ENCODE measurements at regions not wholly inside any gene's neighbourhood (a gene's known extent, or its start where the extent isn't known, plus 50 kb on each side); places are given as distances from the start of the nearest gene placed in this dataset.
"Not testable (repeated sequence)": the region's sequence is repeated elsewhere in the genome, so short reads cannot be mapped to it uniquely, and the experiment has no call there.

DNA sequence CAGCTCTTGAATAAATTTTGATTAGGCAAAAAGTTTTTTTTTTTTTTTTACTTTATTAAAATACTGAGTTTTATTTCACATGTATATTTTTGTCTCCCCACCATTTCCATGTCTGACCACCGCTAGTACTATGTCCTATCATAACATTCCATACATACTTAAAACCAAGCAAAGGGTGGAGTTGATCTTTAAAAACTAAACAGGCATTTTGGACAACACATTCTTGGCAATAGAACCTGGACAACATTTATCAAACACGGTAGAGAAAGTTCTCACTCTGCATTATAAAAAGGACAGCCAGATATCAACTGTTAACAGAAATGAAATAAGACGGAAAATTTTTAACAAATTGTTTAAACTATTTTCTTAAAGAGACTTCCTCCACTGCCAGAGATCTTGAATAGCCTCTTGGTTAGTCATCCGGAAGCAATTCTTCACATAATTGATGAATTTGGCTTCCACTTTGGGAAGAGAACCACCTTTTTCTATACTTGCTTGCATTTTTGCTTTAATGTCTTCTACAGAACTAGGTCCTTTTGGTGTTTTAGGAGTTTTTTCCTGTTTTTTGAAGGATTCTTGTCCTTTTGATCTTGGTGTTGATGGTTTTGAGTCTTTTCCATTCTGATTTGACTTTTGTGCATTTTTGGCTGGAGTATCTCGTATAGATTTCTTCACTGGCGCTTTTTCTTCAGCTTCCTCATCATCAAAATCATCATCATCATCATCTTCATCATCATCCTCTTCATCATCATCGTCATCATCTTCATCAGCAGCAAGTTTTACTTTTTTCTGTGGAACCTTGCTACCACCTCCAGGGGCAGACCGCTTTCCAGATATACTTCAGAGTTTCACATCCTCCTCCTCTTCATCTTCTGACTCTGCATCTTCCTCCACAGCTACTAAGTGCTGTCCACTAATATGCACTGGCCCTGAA lies 58.7 kb downstream of the POU5F2 start:
- not testable (repeated sequence) for TF ChIP-seq POLR2AphosphoS5, EP300 (IDR thresholded peaks at IDR 0.05)
- TF ChIP-seq, protein P1, sequence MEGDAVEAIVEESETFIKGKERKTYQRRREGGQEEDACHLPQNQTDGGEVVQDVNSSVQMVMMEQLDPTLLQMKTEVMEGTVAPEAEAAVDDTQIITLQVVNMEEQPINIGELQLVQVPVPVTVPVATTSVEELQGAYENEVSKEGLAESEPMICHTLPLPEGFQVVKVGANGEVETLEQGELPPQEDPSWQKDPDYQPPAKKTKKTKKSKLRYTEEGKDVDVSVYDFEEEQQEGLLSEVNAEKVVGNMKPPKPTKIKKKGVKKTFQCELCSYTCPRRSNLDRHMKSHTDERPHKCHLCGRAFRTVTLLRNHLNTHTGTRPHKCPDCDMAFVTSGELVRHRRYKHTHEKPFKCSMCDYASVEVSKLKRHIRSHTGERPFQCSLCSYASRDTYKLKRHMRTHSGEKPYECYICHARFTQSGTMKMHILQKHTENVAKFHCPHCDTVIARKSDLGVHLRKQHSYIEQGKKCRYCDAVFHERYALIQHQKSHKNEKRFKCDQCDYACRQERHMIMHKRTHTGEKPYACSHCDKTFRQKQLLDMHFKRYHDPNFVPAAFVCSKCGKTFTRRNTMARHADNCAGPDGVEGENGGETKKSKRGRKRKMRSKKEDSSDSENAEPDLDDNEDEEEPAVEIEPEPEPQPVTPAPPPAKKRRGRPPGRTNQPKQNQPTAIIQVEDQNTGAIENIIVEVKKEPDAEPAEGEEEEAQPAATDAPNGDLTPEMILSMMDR (IDR thresholded peaks at IDR 0.05) = not testable (repeated sequence)
